CD8-positive, alpha-beta memory T cell (primary cell): ENCODE measurements at regions not wholly inside any gene's neighbourhood (a gene's known extent, or its start where the extent isn't known, plus 50 kb on each side); places are given as distances from the start of the nearest gene placed in this dataset.

Experiments used
- CTCF ChIA-PET: fragments of 350-600 bp; sonication (Branson Sonifier 250); formaldehyde crosslinking; loops from one replicate; lab custom pipeline; 2021; ENCODE audit warnings: antibody characterized with exemption; lab: Charles Lee
- POLR2A ChIA-PET: fragments of 350-600 bp; sonication (Branson Sonifier 250); formaldehyde crosslinking; loops from one replicate; lab custom pipeline; 2021; ENCODE audit warnings: antibody characterized with exemption; lab: Charles Lee
- DNase-seq, 5 donors: peaks; one replicate each; pipeline versions ENCODE4 v3.0.0 to v3.0.0-alpha.2; 2020 to 2022; ENCODE audit warnings: mixed read lengths in 1 of 5
- H3K27ac ChIP-seq: one replicate; pipeline ENCODE4 v1.7.0; 2013; ENCODE audit warnings: low read depth, mild to moderate bottlenecking, low read length, moderate library complexity
- H3K27me3 ChIP-seq: 2 replicates; pipeline ENCODE4 v1.7.0; 2013; ENCODE audit warnings: low read length, mild to moderate bottlenecking; ENCODE audit not compliant: insufficient read depth, poor library complexity, severe bottlenecking
- H3K36me3 ChIP-seq: 2 replicates; pipeline ENCODE4 v1.7.0; 2013; ENCODE audit warnings: mild to moderate bottlenecking, low read length, moderate library complexity; ENCODE audit not compliant: insufficient read depth
- H3K4me1 ChIP-seq: 2 replicates; pipeline ENCODE4 v1.7.0; 2013; ENCODE audit warnings: mild to moderate bottlenecking, low read length, moderate library complexity; ENCODE audit not compliant: insufficient read depth
- H3K4me3 ChIP-seq: 2 replicates; pipeline ENCODE4 v1.7.0; 2013; ENCODE audit warnings: mild to moderate bottlenecking, low read length
- H3K9me3 ChIP-seq: 2 replicates; pipeline ENCODE4 v1.7.0; 2013; ENCODE audit warnings: mild to moderate bottlenecking, low read length
- H3K27ac Mint-ChIP-seq, 8 donors: one replicate each; pipeline ENCODE4 v1.8.0; 2020 to 2021; ENCODE audit warnings: mixed read lengths in 8 of 8, mild to moderate bottlenecking in 6 of 8, inconsistent platforms in 3 of 8, moderate library complexity in 3 of 8
- H3K27me3 Mint-ChIP-seq, 2 donors: one replicate each; pipeline ENCODE4 v1.8.0; 2020 to 2021; ENCODE audit warnings: mixed read lengths in 2 of 2, mild to moderate bottlenecking in 1 of 2, moderate library complexity in 1 of 2
- H3K36me3 Mint-ChIP-seq, 3 donors: one replicate each; pipeline ENCODE4 v1.8.0; 2020 to 2021; ENCODE audit warnings: mixed read lengths in 3 of 3, inconsistent platforms in 1 of 3, mild to moderate bottlenecking in 1 of 3
- H3K4me1 Mint-ChIP-seq, 3 donors: one replicate each; pipeline ENCODE4 v1.8.0; 2020 to 2021; ENCODE audit warnings: mixed read lengths in 3 of 3, inconsistent platforms in 1 of 3, mild to moderate bottlenecking in 1 of 3
- H3K4me3 Mint-ChIP-seq, 7 donors: one replicate each; pipeline ENCODE4 v1.8.0; 2020 to 2021; ENCODE audit warnings: mixed read lengths in 7 of 7, mild to moderate bottlenecking in 6 of 7, moderate library complexity in 4 of 7, inconsistent platforms in 2 of 7
- H3K9me3 Mint-ChIP-seq, 5 donors: one replicate each; pipeline ENCODE4 v1.8.0; 2020 to 2022; ENCODE audit warnings: mixed read lengths in 5 of 5, mild to moderate bottlenecking in 3 of 5, moderate library complexity in 2 of 5, inconsistent platforms in 1 of 5

DNA sequence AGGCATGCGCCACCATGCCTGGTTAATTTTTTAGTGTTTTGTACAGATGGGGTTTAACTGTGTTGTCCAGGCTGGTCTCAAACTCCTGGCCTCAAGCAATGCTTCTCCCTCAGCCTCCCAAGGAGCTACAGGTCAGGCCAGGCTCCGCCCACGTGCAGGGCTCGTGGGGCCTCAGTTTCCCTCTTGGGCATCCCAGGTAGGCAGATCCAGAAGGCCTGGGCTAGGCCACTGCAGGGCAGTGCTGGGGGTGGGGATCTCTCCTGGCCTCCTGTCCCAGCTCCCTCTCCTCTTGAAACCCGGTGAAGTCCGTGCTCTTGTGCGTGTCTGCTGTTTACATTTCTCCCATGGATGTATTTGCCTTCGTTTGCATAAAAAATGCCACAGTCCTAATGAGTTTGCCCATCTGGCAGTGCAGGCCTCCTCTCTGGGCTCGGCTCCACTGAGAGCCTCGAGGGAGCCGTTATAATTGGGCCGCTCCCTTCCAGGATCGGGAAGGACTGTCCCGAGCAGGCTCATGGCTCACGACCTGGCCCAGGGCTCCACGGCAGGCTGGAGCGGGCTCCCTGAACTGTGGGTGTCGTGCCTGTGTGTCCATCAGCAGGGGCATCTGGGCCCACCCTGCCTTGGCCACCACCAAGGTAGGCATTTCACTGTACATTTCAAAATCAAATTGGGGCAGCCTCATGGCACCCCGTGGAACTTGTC is 52.6 kb upstream of the RUFY1 start:
- Histone ChIP-seq H3K36me3 (no peaks in the 10 kb centered on the region), H3K4me3 (no peak overlapping the region), H3K4me1 (no peaks in the 10 kb centered on the region), H3K27ac (no peak overlapping the region), H3K9me3 (no peaks in the 10 kb centered on the region), H3K27me3 (no peaks in the 10 kb centered on the region)
- Mint-ChIP-seq H3K36me3 (no peaks in the 10 kb centered on the region), H3K4me1 (no peaks in the 10 kb centered on the region), H3K27me3 (peaks cover 0 to 4% of the 10 kb centered on the region in 2 donors), H3K27ac (no peak overlapping the region), H3K9me3 (no peaks in the 10 kb centered on the region), H3K4me3 (no peak overlapping the region)
- ChIA-PET POLR2A (no interaction called here), CTCF (no interaction called here)
- no peak for DNase-seq

DNA sequence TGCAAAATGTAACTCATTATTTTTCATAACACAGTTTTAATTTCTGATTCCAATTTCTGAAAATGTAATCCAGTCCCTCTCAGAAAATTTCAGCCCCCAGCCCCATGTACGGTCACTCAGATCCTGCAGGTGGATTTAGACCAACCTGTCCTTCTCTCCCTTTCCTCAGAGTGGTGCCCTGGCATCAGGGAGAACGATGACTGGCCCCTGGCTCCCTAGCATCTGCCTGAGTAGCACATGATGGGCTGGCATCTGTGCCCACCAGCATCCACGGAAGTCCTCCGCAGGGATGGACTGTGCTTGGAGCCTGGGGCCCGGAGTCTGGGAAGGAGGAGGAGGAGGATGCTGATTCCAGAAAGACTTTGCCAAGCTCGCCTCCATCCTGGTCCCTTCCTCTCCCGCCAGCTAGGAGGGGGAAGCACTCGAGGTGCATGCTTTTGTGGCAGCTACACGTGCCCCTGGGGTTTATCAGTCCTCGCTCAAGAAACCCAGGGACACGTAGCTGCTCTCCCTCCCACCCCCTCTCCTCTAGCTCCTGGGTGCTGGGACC is 54.4 kb upstream of the RUFY1 start:
- DNase-seq: no peak
- ChIA-PET POLR2A (no interaction called here), CTCF (no interaction called here)
- Histone ChIP-seq H3K4me3 (no peak overlapping the region), H3K27me3 (no peaks in the 10 kb centered on the region), H3K27ac (no peak overlapping the region), H3K4me1 (no peaks in the 10 kb centered on the region), H3K36me3 (no peaks in the 10 kb centered on the region), H3K9me3 (no peaks in the 10 kb centered on the region)
- Mint-ChIP-seq H3K4me3 (no peak overlapping the region), H3K9me3 (no peaks in the 10 kb centered on the region), H3K27ac (no peak overlapping the region), H3K27me3 (peaks cover 7 to 8% of the 10 kb centered on the region in 2 donors), H3K36me3 (no peaks in the 10 kb centered on the region), H3K4me1 (no peaks in the 10 kb centered on the region)

DNA sequence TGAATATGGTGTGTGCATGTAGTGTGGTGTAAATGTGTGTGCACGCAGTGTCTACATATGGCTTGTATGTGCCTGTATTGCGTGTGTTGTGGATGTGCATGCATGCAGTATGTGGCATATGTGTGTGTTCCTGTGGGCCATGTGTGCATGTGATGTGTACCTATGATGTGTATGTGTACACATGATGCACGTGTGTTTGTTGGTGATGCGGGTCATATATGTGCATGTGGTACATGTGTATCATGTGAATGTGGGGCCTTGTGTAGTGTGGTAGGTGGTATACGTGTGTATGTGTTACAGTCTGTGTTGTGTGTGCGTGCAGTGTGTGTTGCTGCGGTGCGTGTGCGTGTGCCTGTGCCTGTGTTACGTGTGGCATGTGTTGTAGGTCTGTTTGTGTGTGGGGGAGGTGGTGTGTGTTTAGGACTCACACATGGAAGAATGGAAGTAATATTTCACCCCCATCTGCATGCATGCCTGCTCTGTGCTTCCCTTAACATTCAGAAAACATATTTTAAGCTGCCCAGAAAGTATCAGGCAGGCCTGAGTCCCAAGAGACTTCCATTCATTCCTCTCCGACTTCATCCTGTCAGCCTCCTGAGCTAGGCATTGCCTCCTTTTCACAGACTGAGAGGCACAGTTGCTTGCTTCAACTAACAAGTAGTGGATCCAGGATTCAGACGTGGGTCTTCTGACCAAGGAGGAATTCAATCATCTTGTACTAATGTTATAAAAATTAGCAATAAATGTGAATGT is 55.4 kb upstream of the RUFY1 start:
- peaks cover 7 to 8% of the 10 kb centered on the region in 2 donors for H3K27me3 Mint-ChIP-seq
- Histone ChIP-seq H3K4me3 (no peak overlapping the region), H3K9me3 (no peaks in the 10 kb centered on the region), H3K4me1 (no peaks in the 10 kb centered on the region), H3K27ac (no peak overlapping the region), H3K36me3 (no peaks in the 10 kb centered on the region), H3K27me3 (no peaks in the 10 kb centered on the region)
- ChIA-PET POLR2A (no interaction called here), CTCF (interaction anchor here (1.0 kb wide), 1 partner anchor 12 kb away, joined by 3 read pairs; no protein-coding TSS in a partner anchor)
- no peak overlapping the region for H3K27ac Mint-ChIP-seq
- H3K4me3 Mint-ChIP-seq: no peak overlapping the region
- no peaks in the 10 kb centered on the region for H3K36me3 Mint-ChIP-seq
- H3K4me1 Mint-ChIP-seq: no peaks in the 10 kb centered on the region
- no peak for DNase-seq
- no peaks in the 10 kb centered on the region for H3K9me3 Mint-ChIP-seq

DNA sequence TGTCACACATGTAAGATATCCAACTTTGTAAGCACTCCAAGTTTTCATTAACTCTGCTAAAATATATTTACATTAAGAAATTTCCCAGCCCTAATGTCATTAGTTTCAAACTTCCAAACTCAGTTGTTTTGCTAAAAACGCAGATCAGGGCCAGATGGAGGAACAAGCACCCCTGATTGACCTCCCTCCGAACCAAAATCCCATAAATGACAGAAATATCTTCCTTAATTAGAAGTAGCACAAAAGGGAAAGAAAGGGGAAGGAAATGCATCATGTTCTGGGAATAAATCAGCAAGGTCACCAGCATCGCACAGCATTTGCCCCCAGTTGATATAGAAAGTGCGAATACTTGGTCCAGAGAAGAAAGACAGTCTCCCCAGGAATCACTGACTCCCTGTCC is 61.4 kb upstream of the RUFY1 start:
- Histone ChIP-seq H3K27me3 (no peaks in the 10 kb centered on the region), H3K4me3 (no peak overlapping the region), H3K4me1 (no peaks in the 10 kb centered on the region), H3K36me3 (no peaks in the 10 kb centered on the region), H3K27ac (no peak overlapping the region), H3K9me3 (no peaks in the 10 kb centered on the region)
- ChIA-PET CTCF (no interaction called here), POLR2A (no interaction called here)
- Mint-ChIP-seq H3K4me3 (no peak overlapping the region), H3K36me3 (no peaks in the 10 kb centered on the region), H3K27me3 (peaks cover 8 to 27% of the 10 kb centered on the region in 2 donors), H3K27ac (no peak overlapping the region), H3K9me3 (no peaks in the 10 kb centered on the region), H3K4me1 (no peaks in the 10 kb centered on the region)
- no peak for DNase-seq

DNA sequence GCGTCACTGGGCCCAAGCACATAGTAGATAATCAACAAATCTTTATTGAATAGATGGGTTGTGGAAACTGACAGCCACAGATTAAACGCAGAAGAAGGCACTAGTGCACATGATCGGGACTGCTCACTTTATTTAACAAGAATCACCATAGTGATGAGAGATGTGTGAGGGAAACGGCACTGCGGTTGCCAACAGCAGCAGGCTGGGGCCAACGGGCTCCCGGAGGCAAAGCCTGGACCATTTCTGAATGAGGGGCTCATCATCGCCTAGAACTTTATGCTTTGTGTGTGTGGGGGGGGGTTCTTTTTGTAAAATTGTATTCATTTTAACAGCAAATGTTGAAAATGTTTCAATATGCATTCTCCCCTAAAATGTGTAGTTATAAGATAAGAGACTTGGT is 61.9 kb upstream of the RUFY1 start:
- Mint-ChIP-seq H3K36me3 (no peaks in the 10 kb centered on the region), H3K4me1 (no peaks in the 10 kb centered on the region), H3K4me3 (no peak overlapping the region), H3K27ac (no peak overlapping the region), H3K9me3 (no peaks in the 10 kb centered on the region), H3K27me3 (peaks cover 8 to 27% of the 10 kb centered on the region in 2 donors)
- Histone ChIP-seq H3K4me3 (no peak overlapping the region), H3K9me3 (no peaks in the 10 kb centered on the region), H3K27me3 (no peaks in the 10 kb centered on the region), H3K27ac (no peak overlapping the region), H3K36me3 (no peaks in the 10 kb centered on the region), H3K4me1 (no peaks in the 10 kb centered on the region)
- ChIA-PET POLR2A (no interaction called here), CTCF (no interaction called here)
- DNase-seq: no peak

DNA sequence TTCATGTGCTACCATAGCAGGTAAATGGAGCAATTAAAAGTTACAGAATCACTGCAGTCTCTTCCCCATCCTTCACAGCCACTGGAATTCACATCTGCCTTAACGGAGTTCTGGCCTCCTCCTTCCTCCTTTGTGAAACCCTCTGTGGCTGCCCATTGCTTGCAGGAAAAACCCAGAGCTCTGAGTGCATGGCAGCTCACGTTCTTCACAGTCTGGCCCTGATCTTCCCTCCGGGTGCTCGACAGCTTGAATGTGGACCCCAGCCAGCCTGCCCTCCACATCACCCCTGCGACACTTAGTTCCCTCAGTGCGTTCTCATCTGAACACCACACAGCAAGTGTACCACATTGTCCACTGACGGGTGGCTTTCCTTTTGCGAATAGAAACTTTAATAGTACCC is 63.2 kb upstream of the RUFY1 start:
- Mint-ChIP-seq H3K4me3 (no peak overlapping the region), H3K27ac (no peak overlapping the region), H3K9me3 (no peaks in the 10 kb centered on the region), H3K4me1 (no peaks in the 10 kb centered on the region), H3K36me3 (no peaks in the 10 kb centered on the region), H3K27me3 (peaks cover 8 to 27% of the 10 kb centered on the region in 2 donors)
- POLR2A ChIA-PET: no interaction called here
- Histone ChIP-seq H3K27ac (no peak overlapping the region), H3K4me3 (no peak overlapping the region), H3K27me3 (no peaks in the 10 kb centered on the region), H3K9me3 (no peaks in the 10 kb centered on the region), H3K4me1 (no peaks in the 10 kb centered on the region), H3K36me3 (no peaks in the 10 kb centered on the region)
- DNase-seq: no peak
- CTCF ChIA-PET: no interaction called here

DNA sequence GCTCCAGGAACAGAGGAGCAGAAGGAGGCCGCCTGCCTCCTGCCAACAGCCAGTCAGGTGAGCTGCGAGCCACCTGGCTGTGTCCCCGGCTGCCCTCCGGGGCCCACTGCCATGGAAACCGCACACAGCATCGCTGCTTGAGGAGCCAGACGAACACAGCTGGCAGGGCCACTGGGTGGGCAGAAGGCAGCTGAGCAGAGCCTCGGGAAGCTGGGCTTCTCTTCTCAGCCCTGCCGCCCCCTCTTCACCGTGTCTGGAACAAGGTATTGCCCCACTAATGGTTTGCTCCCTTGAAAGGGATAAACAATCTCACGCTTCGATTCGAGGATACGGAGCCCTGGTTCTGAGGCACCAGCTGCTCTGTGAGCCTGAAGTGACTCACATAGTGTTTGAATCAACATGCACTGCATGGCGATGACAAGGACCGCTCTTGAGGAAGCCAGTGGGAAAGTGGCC is 63.7 kb upstream of the RUFY1 start:
- no peak for DNase-seq
- ChIA-PET CTCF (no interaction called here), POLR2A (no interaction called here)
- Histone ChIP-seq H3K27ac (no peak overlapping the region), H3K4me3 (no peak overlapping the region), H3K27me3 (no peaks in the 10 kb centered on the region), H3K9me3 (no peaks in the 10 kb centered on the region), H3K4me1 (no peaks in the 10 kb centered on the region), H3K36me3 (no peaks in the 10 kb centered on the region)
- H3K27me3 Mint-ChIP-seq: peaks cover 6 to 23% of the 10 kb centered on the region in 2 donors
- no peak overlapping the region for H3K4me3 Mint-ChIP-seq
- H3K4me1 Mint-ChIP-seq: no peaks in the 10 kb centered on the region
- H3K9me3 Mint-ChIP-seq: no peaks in the 10 kb centered on the region
- H3K27ac Mint-ChIP-seq: no peak overlapping the region
- no peaks in the 10 kb centered on the region for H3K36me3 Mint-ChIP-seq

DNA sequence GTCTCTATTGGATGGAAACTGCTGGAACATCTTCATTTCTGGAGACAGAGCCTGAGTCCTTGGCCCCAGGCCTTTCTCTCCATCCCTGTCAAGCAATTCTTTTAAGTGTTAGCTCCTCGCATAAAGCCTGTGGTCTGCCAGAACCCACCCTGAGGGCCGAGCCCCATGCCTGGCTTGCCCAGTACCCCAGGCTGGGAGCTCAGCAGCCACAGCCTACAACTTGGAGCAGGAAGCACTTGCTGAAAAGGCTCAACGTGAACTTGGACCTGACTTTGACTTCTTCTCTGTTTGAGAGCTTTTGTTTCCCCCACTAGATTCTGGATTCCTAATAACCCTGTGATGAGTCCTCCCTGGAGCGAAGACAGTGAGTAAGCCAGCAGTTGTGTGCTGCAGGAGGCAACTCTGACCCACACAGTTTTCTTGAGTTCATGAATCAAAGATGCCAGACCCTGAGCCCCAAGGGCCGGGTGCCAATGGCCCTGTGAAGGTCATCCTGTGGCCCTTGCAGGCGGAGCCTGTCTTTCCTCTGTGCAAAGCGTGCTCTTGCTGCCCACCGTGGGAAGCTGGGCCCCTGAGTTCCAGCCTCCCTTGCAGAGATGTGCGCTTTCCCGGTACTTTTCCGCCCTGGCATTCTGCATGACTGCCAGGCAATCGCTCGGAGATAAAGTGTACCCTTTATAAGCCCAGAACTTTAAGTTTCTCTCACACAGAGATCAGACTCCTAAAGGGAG is 64.3 kb upstream of the RUFY1 start:
- DNase-seq: no peak
- Histone ChIP-seq H3K27ac (no peak overlapping the region), H3K9me3 (no peaks in the 10 kb centered on the region), H3K27me3 (no peaks in the 10 kb centered on the region), H3K36me3 (no peaks in the 10 kb centered on the region), H3K4me3 (no peak overlapping the region), H3K4me1 (no peaks in the 10 kb centered on the region)
- Mint-ChIP-seq H3K27ac (peak overlapping the region in 1 of 8 donors; percentile 79), H3K4me1 (no peaks in the 10 kb centered on the region), H3K9me3 (no peaks in the 10 kb centered on the region), H3K36me3 (no peaks in the 10 kb centered on the region), H3K4me3 (no peak overlapping the region), H3K27me3 (peaks cover 6 to 20% of the 10 kb centered on the region in 2 donors)
- ChIA-PET CTCF (no interaction called here), POLR2A (no interaction called here)
